HT1080 (cell line): ENCODE measurements at regions not wholly inside any gene's neighbourhood (a gene's known extent, or its start where the extent isn't known, plus 50 kb on each side); places are given as distances from the start of the nearest gene placed in this dataset.
"Not testable (repeated sequence)": the region's sequence is repeated elsewhere in the genome, so short reads cannot be mapped to it uniquely, and the experiment has no call there.

ENCODE experiments used
- DNase-seq: peaks from one replicate; pipeline ENCODE4 v3.0.0-alpha.2; 2015; ENCODE audit warnings: low read depth

- DNase-seq = no peak
Measured at GRCh38 chr12:105423237-105423636, 92.7 kb downstream of the C12orf75 start.

- DNase-seq = peak; percentile 20
Measured at GRCh38 chr12:105423921-105424320, 93.4 kb downstream of the C12orf75 start.

- DNase-seq = no peak
Measured at GRCh38 chr12:105425254-105426174, 95.0 kb downstream of the C12orf75 start.

GRCh38 chr12:105426766-105427165 lies 96.3 kb downstream of the C12orf75 start:
- DNase-seq = no peak

GRCh38 chr12:105427883-105428282 lies 97.4 kb downstream of the C12orf75 start:
- DNase-seq = peak; percentile 74

GRCh38 chr12:105428793-105429395 lies 98.4 kb downstream of the C12orf75 start:
- no peak for DNase-seq

- no peak for DNase-seq
Measured at GRCh38 chr12:105429511-105429910, 99.0 kb downstream of the C12orf75 start.

GRCh38 chr12:105431537-105432100 lies 101.1 kb downstream of the C12orf75 start:
- no peak for DNase-seq

GRCh38 chr12:105433804-105434203 lies 103.3 kb downstream of the C12orf75 start:
- peak; percentile 91 for DNase-seq

GRCh38 chr12:105436636-105437035 lies 106.1 kb downstream of the C12orf75 start:
- no peak for DNase-seq

- DNase-seq = no peak
Measured at GRCh38 chr12:105440037-105440664, 109.7 kb downstream of the C12orf75 start.

- no peak for DNase-seq
Measured at GRCh38 chr12:105443802-105444652, 113.5 kb downstream of the C12orf75 start.

GRCh38 chr12:105444653-105445102 lies 114.2 kb downstream of the C12orf75 start:
- no peak for DNase-seq

GRCh38 chr12:105445249-105445648 lies 114.8 kb downstream of the C12orf75 start:
- no peak for DNase-seq

GRCh38 chr12:105445649-105446048 lies 115.2 kb downstream of the C12orf75 start:
- no peak for DNase-seq

GRCh38 chr12:105446460-105446859 lies 116.0 kb downstream of the C12orf75 start:
- not testable (repeated sequence) for DNase-seq

- no peak for DNase-seq
Measured at GRCh38 chr12:105449431-105449830, 118.9 kb downstream of the C12orf75 start.

GRCh38 chr12:105451211-105451610 lies 120.7 kb downstream of the C12orf75 start:
- peak; percentile 76 for DNase-seq

GRCh38 chr12:105451798-105452197 lies 121.3 kb downstream of the C12orf75 start:
- no peak for DNase-seq

- no peak for DNase-seq
Measured at GRCh38 chr12:105453316-105453715, 122.8 kb downstream of the C12orf75 start.

- DNase-seq = no peak
Measured at GRCh38 chr12:105454688-105455087, 124.2 kb downstream of the C12orf75 start.
